Activated CD4-positive, alpha-beta memory T cell treated with anti-CD3 and anti-CD28 coated beads, Interleukin-2, amount 10 ng/mL, durations not matched to agents 7 days and 5 days (primary cell): ENCODE measurements at regions not wholly inside any gene's neighbourhood (a gene's known extent, or its start where the extent isn't known, plus 50 kb on each side); places are given as distances from the start of the nearest gene placed in this dataset.
"Not testable (repeated sequence)": the region's sequence is repeated elsewhere in the genome, so short reads cannot be mapped to it uniquely, and the experiment has no call there.

Experiments used
- CTCF ChIA-PET: fragments of 350-600 bp; sonication (Branson Sonifier 250); formaldehyde crosslinking; loops from one replicate; lab custom pipeline; 2021; ENCODE audit warnings: antibody characterized with exemption, inconsistent platforms; lab: Charles Lee
- POLR2A ChIA-PET: fragments of 350-600 bp; sonication (Branson Sonifier 250); formaldehyde crosslinking; loops from one replicate; lab custom pipeline; 2021; ENCODE audit warnings: antibody characterized with exemption; lab: Charles Lee
- DNase-seq: peaks from one replicate; pipeline ENCODE4 v3.0.0-alpha.2; 2020
- H3K27ac Mint-ChIP-seq: one replicate; pipeline ENCODE4 v1.8.0; 2021; ENCODE audit warnings: mild to moderate bottlenecking, mixed read lengths
- H3K27me3 Mint-ChIP-seq: one replicate; pipeline ENCODE4 v1.8.0; 2021; ENCODE audit warnings: mixed read lengths
- H3K36me3 Mint-ChIP-seq: one replicate; pipeline ENCODE4 v1.8.0; 2021; ENCODE audit warnings: low read depth, mixed read lengths
- H3K4me1 Mint-ChIP-seq: one replicate; pipeline ENCODE4 v1.8.0; 2021; ENCODE audit warnings: mixed read lengths
- H3K4me3 Mint-ChIP-seq: one replicate; pipeline ENCODE4 v1.8.0; 2021; ENCODE audit warnings: mild to moderate bottlenecking, mixed read lengths
- H3K9me3 Mint-ChIP-seq: one replicate; pipeline ENCODE4 v1.8.0; 2021; ENCODE audit warnings: mixed read lengths

DNA sequence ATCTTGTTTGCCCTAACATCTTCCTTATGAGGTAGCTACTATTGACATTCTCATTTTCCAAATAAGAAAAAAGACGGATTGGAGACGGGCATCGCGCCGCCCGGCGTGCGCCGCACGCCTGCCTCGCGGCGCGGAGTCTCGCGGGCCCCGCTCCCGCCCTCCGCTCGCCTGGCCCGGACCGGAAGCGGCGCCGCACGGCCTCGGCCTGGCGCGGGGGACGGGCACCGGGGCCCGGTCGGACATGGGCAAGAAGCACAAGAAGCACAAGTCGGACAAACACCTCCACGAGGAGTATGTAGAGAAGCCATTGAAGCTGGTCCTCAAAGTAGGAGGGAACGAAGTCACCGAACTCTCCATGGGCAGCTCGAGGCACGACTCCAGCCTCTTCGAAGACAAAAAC, 112.0 kb downstream of the IL12A start:
- Mint-ChIP-seq H3K36me3 (no peaks in the 10 kb centered on the region), H3K4me3 (no peak overlapping the region), H3K27ac (no peak overlapping the region), H3K27me3 (peaks cover 7% of the 10 kb centered on the region), H3K4me1 (peaks cover 2% of the 10 kb centered on the region), H3K9me3 (no peaks in the 10 kb centered on the region)
- ChIA-PET CTCF (no interaction called here), POLR2A (no interaction called here)
- DNase-seq = no peak

DNA sequence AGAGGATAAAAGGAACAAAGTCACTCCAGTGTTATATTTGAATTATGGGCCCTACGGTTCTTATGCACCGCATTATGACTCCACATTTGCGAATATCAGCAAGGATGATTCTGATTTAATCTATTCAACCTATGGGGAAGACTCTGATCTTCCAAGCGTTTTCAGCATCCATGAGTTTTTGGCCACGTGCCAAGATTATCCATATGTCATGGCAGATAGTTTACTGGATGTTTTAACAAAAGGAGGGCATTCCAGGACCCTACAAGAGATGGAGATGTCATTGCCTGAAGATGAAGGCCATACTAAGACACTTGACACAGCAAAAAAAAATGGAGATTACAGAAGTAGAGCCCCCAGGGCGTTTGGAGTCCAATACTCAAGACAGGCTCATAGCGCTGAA, 113.4 kb downstream of the IL12A start:
- H3K36me3 Mint-ChIP-seq, DNase-seq, POLR2A ChIA-PET, H3K9me3 Mint-ChIP-seq, H3K27me3 Mint-ChIP-seq, H3K4me1 Mint-ChIP-seq, H3K27ac Mint-ChIP-seq, H3K4me3 Mint-ChIP-seq, CTCF ChIA-PET: not testable (repeated sequence)

DNA sequence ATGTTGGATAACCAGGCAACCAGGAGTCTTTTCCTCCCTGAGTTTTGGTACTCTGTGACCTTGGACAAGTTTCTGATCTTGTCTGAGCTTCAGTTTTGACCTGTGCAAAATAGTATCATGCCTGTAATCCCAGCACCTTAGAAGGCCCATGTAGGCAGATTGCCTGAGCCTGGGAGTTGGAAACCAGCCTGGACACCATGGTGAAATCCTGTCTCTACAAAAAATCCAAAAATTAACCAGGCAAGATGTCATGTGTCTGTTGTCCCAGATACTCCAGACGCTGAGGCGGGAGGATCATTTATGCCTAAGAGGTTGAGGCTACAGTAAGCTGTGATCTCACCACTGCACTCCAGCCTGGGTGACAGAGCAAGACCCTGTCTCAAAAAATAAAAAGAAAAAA, 114.8 kb downstream of the IL12A start:
- POLR2A ChIA-PET = no interaction called here
- H3K36me3 Mint-ChIP-seq = no peaks in the 10 kb centered on the region
- no peak for DNase-seq
- peaks cover 7% of the 10 kb centered on the region for H3K27me3 Mint-ChIP-seq
- peaks cover 2% of the 10 kb centered on the region for H3K4me1 Mint-ChIP-seq
- H3K9me3 Mint-ChIP-seq = no peaks in the 10 kb centered on the region
- H3K4me3 Mint-ChIP-seq = no peak overlapping the region
- CTCF ChIA-PET = no interaction called here
- no peak overlapping the region for H3K27ac Mint-ChIP-seq

DNA sequence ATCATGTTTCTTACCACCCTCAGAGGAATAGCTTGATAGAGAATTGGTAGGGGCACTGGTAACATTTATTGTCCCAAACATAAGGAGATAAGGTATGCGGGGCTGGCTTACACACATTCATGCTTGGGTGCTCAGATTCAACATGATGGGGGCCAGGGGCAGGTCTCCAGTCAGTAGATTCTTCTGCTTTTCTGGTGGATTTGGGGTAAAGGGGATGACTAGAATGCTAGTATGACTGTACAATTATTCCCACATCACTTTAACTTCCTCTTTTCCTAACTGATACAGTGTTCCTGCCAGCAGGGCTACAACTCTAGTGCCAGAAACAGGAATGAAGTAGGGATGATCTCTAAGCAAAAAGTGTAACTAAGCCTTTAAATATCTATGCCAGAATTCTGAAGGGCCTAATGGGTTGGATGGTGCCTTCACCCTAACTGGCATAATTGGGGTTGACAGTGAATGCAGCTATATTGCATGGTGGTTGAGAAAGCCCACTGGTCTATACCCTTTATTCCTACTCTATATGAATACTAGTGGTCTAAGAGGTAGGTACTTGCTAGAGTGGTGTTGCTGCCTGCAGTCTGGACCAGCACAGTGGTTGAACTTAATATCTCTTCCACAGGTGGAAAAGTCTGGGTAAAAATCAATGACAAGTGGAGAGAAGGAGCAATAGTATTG, 117.4 kb downstream of the IL12A start:
- Mint-ChIP-seq H3K4me1 (no peaks in the 10 kb centered on the region), H3K27me3 (peaks cover 8% of the 10 kb centered on the region), H3K27ac (no peak overlapping the region), H3K36me3 (no peaks in the 10 kb centered on the region), H3K9me3 (no peaks in the 10 kb centered on the region), H3K4me3 (no peak overlapping the region)
- POLR2A ChIA-PET = no interaction called here
- CTCF ChIA-PET = no interaction called here
- no peak for DNase-seq

DNA sequence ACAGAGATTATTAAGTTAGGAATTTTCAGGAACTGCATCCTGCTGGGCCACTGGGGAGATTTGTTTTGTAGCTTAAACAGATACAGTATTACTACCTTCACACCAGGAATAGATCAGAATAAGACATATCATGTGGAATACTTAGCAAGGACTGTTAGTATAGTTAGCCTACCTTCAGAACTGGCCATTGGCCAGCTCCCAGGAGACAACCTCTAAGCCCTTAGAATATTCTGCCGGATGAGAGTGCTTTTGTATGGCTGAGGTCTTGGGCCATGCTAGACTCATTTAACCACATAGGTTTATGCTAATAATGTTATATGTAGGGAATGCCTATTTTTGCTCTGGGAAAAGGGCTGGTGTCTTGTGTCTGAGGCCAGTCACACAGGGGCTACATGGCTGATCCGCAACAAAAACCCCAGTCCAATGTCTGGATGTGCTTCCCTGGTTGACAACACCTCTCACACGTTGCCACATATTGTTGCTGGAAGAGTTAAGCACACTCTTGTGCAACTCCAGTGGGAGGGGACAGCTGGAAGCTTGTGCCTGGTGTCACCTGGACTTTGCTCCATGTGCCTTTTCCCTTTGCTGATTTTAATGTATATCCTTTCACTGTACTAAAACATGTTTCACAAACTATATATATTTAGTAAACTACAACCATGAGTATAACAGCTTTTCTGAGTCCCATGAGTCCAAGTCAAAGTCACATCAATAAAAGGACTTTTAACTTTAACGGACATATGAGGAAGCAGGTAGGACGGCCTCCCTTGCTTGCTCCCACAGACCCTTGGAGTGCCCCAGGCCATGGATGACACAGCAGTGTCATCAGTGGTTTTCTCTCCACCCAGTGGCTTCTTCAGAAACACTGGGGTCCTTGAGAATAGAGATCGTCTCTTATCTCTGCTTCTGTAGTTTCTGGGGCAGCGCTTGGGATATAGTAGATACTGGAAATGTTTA, 118.0 kb upstream of the C3orf80 start:
- H3K27ac Mint-ChIP-seq = no peak overlapping the region
- CTCF ChIA-PET = no interaction called here
- H3K4me1 Mint-ChIP-seq = no peaks in the 10 kb centered on the region
- no peak for DNase-seq
- no peaks in the 10 kb centered on the region for H3K36me3 Mint-ChIP-seq
- H3K4me3 Mint-ChIP-seq = no peak overlapping the region
- POLR2A ChIA-PET = no interaction called here
- peaks cover 6% of the 10 kb centered on the region for H3K27me3 Mint-ChIP-seq
- no peaks in the 10 kb centered on the region for H3K9me3 Mint-ChIP-seq

DNA sequence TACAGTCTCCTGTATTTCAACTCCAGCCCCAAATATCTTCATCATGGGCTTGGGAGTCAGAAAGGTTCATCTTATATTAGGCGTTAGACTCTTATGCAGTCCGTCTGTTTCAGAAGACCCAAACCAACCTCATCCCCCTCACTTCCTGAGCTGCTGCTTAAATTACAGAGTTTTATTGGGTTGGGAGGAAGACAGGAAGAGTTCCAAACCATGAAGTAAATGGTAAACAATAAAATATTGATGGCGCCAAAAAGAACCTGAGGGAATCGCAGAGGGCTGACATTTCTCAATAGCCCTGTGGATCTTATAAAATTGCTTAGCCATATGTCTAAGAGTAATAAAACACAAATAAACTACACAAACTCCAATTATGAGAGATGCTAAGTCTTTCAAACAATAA, 116.9 kb upstream of the C3orf80 start:
- no peak for DNase-seq
- H3K27ac Mint-ChIP-seq = no peak overlapping the region
- no peak overlapping the region for H3K4me3 Mint-ChIP-seq
- ChIA-PET CTCF (no interaction called here), POLR2A (no interaction called here)
- no peaks in the 10 kb centered on the region for H3K36me3 Mint-ChIP-seq
- no peaks in the 10 kb centered on the region for H3K9me3 Mint-ChIP-seq
- H3K27me3 Mint-ChIP-seq = peaks cover 18% of the 10 kb centered on the region
- H3K4me1 Mint-ChIP-seq = no peaks in the 10 kb centered on the region

DNA sequence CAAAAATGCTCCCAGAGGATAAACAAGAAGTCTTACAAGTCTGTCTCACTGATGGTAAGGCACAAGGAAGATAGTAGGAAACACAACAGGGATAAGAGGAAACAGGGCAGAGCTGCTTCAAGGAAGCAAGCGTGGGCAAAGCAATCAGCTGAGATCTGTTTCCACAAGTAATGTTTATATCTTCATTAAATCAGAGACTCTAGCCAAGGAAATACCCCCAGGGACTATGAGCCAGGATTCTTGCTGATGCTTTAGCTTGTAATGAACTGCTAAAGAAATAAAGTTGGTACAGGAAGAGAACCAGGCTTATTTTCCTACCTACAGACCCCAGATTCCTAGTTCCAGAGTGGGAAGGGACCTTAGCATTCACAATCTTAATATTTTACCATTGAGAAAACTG, 112.7 kb upstream of the C3orf80 start:
- no peak for DNase-seq
- Mint-ChIP-seq H3K27me3 (peaks cover 23% of the 10 kb centered on the region), H3K36me3 (no peaks in the 10 kb centered on the region), H3K4me3 (no peak overlapping the region), H3K9me3 (no peaks in the 10 kb centered on the region), H3K27ac (no peak overlapping the region), H3K4me1 (no peaks in the 10 kb centered on the region)
- POLR2A ChIA-PET = no interaction called here
- CTCF ChIA-PET = interaction anchor here (1.3 to 1.4 kb wide), 2 partner anchors 113 to 124 kb away, joined by 3 to 4 read pairs; partner anchors contain the start of genes C3orf80 and IL12A

DNA sequence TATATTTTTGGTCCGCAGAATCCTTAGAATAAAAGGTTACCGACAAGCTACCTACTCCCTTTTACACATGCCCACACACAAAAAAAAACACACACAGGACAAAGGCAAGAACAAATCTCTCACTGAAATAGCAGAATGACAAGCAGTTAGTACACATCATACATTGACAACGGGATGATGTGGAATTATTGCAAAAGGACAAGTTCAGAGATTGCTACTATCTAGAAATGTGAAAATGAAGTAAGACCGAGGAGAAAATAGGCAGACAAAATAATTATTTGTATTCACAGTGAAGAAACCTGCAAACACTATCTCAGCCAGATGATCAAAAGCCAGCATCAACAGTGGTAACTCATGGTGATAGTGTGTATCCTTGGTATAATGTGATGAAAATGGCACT, 112.2 kb upstream of the C3orf80 start:
- CTCF ChIA-PET = interaction anchor here (1.4 kb wide), 1 partner anchor 124 kb away, joined by 4 read pairs; the partner anchor contains the start of gene IL12A
- H3K9me3 Mint-ChIP-seq = no peaks in the 10 kb centered on the region

DNA sequence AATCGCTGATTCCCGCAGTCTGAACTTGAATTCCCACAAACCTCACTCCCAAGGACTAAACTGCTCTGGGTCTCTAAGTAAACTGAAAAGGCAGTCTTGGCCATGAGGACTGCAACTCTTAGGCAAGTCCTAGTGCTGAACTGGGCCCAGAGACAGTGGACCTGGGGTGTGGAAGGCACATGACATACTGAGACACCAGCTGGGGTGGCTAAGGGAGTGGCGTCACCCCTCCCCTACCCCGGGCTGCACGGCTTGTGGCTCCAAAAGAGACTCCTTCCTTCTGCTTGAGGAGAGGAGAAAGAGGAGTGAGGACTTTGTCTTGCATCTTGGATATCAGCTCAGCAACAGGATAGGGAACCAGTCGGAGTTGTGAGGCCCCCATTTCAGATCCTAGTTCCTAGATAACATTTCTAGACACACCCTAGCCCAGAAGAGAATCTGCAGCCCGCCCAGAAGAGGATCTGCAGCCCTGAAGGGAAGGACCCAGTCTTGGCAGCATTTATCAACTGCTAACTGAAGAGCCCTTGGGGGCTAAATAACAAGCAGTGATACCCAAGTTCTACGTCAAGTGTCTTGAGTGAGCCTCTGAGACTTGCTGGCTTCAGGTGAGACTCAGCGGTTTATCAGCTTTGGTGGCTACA, 110.7 kb upstream of the C3orf80 start:
- ChIA-PET POLR2A (no interaction called here), CTCF (interaction anchor here (1.2 kb wide), 1 partner anchor 19 kb away, joined by 3 read pairs; no protein-coding TSS in a partner anchor)
- Mint-ChIP-seq H3K4me3 (no peak overlapping the region), H3K9me3 (no peaks in the 10 kb centered on the region), H3K27ac (no peak overlapping the region), H3K36me3 (no peaks in the 10 kb centered on the region), H3K4me1 (no peaks in the 10 kb centered on the region), H3K27me3 (peaks cover 33% of the 10 kb centered on the region)
- no peak for DNase-seq

More for the DNA sequence above, 112.2 kb upstream of the C3orf80 start:
- H3K36me3 Mint-ChIP-seq = no peaks in the 10 kb centered on the region
- no peak overlapping the region for H3K27ac Mint-ChIP-seq
- H3K4me1 Mint-ChIP-seq = no peaks in the 10 kb centered on the region
- H3K4me3 Mint-ChIP-seq = no peak overlapping the region
- peaks cover 27% of the 10 kb centered on the region for H3K27me3 Mint-ChIP-seq
- DNase-seq = no peak
- POLR2A ChIA-PET = no interaction called here

DNA sequence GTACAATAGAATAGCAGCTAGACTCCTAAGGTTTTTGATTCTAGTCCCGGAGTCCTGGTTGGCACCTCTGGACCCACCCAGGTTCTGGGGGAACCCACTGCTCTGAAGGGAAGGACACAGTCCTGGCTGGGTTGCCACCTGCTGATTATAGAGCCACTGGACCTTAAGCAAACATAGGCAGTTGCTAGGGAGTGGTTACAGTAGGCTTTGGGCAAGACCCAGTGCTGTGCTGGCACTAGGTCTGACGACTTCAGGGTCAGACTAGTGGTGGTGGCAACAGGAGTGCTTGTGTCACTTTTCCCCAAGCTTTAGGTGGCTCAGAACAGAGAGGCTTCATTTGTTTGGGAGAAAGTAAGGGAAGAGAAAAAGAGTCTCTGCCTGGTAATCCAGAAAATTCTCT, 109.8 kb upstream of the C3orf80 start:
- CTCF ChIA-PET = no interaction called here
- no peak overlapping the region for H3K27ac Mint-ChIP-seq
- no peak overlapping the region for H3K4me3 Mint-ChIP-seq

DNA sequence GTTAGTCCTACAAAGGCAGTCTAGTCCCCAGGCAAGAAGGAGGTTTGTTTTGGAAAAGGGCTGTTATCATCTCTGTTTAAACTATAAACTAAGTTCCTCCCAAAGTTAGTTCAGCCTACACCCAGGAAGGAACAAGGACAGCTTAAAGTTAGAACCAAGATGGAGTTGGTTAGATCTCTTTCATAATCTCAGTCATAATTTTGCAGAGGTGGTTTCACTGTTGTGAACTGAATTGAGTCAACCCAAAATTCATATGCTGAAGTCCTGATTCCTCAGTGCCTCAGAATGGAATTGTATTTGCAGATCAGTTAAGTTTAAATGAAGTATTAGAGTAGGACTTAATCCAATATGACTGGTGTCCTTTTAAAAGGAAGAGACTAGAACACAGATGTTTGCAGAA, 101.0 kb upstream of the C3orf80 start:
- no peak overlapping the region for H3K4me3 Mint-ChIP-seq
- ChIA-PET POLR2A (no interaction called here), CTCF (no interaction called here)
- H3K9me3 Mint-ChIP-seq = no peaks in the 10 kb centered on the region
- no peak for DNase-seq
- H3K27me3 Mint-ChIP-seq = peaks cover 16% of the 10 kb centered on the region
- H3K27ac Mint-ChIP-seq = no peak overlapping the region
- peaks cover 30% of the 10 kb centered on the region for H3K4me1 Mint-ChIP-seq
- H3K36me3 Mint-ChIP-seq = no peaks in the 10 kb centered on the region

More for the DNA sequence above, 109.8 kb upstream of the C3orf80 start:
- Mint-ChIP-seq H3K9me3 (no peaks in the 10 kb centered on the region), H3K4me1 (no peaks in the 10 kb centered on the region), H3K36me3 (no peaks in the 10 kb centered on the region), H3K27me3 (peaks cover 39% of the 10 kb centered on the region)
- POLR2A ChIA-PET = no interaction called here
- no peak for DNase-seq

DNA sequence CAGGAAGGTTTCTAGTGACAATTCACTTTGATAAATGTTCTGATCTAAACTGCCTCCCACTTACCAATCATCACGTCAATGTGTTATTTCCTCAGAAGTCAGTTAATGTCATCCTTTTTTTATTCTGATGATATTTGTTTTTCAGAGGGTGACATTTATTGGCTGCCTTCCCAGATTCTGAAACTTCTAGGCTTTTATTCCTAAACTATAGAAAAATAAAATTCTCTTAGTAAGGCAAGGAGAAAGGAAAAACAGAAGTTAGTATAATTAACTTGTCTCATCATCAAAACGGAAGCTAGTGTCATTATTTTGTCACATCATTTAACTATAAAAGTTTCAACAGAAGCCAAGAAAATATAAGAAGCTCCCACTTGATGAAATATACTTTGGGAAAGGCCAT, 100.0 kb upstream of the C3orf80 start:
- H3K4me1 Mint-ChIP-seq = peaks cover 39% of the 10 kb centered on the region
- H3K4me3 Mint-ChIP-seq = no peak overlapping the region
- no peak overlapping the region for H3K27ac Mint-ChIP-seq
- ChIA-PET POLR2A (no interaction called here), CTCF (no interaction called here)
- peaks cover 10% of the 10 kb centered on the region for H3K27me3 Mint-ChIP-seq
- H3K9me3 Mint-ChIP-seq = no peaks in the 10 kb centered on the region
- H3K36me3 Mint-ChIP-seq = no peaks in the 10 kb centered on the region
- DNase-seq = no peak

DNA sequence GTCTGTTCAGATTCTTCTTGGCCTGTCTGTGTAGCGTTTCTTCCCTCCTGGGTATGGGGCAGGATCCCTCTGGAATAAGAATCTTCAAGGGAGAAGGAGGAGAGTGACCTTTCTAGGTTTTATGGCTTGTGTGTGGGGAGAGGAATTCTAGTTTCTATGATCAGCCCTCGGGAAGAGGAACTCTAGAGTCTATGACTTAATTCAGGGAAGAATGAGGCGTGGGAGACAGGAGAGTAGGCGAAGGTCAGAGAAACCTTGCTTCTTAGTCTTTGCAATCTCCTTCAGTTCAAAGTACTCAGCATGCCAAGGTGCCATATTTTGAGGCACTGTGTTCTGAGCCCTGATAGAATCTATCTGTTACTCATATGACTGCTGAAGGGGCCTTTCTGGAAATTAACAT, 99.2 kb upstream of the C3orf80 start:
- H3K27me3 Mint-ChIP-seq = peaks cover 7% of the 10 kb centered on the region
- no peaks in the 10 kb centered on the region for H3K36me3 Mint-ChIP-seq
- no peak overlapping the region for H3K4me3 Mint-ChIP-seq
- H3K4me1 Mint-ChIP-seq = peaks cover 40% of the 10 kb centered on the region
- DNase-seq = no peak
- H3K27ac Mint-ChIP-seq = no peak overlapping the region
- CTCF ChIA-PET = no interaction called here
- POLR2A ChIA-PET = no interaction called here
- H3K9me3 Mint-ChIP-seq = no peaks in the 10 kb centered on the region
